ENCODE measurements at regions not wholly inside any gene's neighbourhood (a gene's known extent, or its start where the extent isn't known, plus 50 kb on each side); places are given as distances from the start of the nearest gene placed in this dataset.

- TF ChIP-seq ZNF430 (CRISPR knock-in tag; IDR thresholded peaks at IDR 0.05) (no peak), NR3C1 (CRISPR knock-in tag; IDR thresholded peaks at IDR 0.05) (no peak), HMG20B (CRISPR knock-in tag; conservative IDR thresholded peaks at IDR 0.05) (no peak), RFX1 (IDR thresholded peaks at IDR 0.05) (no peak), SIN3A (IDR thresholded peaks at IDR 0.05; ENCODE audit: borderline replicate concordance, low read depth, low read length) (no peak), HMG20A (CRISPR knock-in tag; IDR thresholded peaks at IDR 0.05; ENCODE audit: borderline replicate concordance) (no peak)
Observed at GRCh38 chr20:41716436-41716835, 98.3 kb upstream of the CHD6 start.
